Omental fat pad (tissue), 3 donors: ENCODE measurements at regions not wholly inside any gene's neighbourhood (a gene's known extent, or its start where the extent isn't known, plus 50 kb on each side); places are given as distances from the start of the nearest gene placed in this dataset.

Source experiments
- ATAC-seq: fragments of 150-250 bp; one replicate; pipeline ENCODE4 v1.9.1; 2016; ENCODE audit warnings: mild to moderate bottlenecking, moderate library complexity; ENCODE audit not compliant: low FRiP score
- DNase-seq: peaks from one replicate; pipeline ENCODE4 v3.0.0-alpha.2; 2019; ENCODE audit warnings: low spot score
- TF ChIP-seq, protein P1 (sequence below), 3 donors: fragments of 450-650 bp; IDR thresholded peaks; one replicate each; pipeline ENCODE4 v1.5.1; 2016 to 2017; ENCODE audit warnings: antibody characterized with exemption in 3 of 3, mild to moderate bottlenecking in 3 of 3, moderate library complexity in 2 of 3

DNA sequence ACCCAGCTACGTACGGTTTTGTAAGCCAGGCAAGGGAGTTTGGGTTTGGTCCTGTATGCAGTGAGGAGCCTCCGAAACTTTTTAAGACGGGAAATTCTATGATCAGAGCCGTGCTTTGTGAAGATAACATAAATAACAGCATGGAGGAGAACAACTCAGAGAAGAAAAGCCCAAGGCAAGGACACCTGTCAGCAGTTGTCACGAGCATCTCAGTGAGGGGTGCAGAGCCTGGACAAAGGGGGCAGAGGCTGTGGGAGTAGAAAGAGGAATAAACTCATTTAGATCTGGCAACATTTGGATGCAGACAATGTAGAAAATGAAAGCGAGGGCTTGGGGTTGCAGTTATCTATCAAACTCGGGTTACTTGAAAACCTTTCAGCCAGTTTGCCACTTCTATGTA is 64.5 kb downstream of the CAVIN2 start:
- TF ChIP-seq, protein P1, sequence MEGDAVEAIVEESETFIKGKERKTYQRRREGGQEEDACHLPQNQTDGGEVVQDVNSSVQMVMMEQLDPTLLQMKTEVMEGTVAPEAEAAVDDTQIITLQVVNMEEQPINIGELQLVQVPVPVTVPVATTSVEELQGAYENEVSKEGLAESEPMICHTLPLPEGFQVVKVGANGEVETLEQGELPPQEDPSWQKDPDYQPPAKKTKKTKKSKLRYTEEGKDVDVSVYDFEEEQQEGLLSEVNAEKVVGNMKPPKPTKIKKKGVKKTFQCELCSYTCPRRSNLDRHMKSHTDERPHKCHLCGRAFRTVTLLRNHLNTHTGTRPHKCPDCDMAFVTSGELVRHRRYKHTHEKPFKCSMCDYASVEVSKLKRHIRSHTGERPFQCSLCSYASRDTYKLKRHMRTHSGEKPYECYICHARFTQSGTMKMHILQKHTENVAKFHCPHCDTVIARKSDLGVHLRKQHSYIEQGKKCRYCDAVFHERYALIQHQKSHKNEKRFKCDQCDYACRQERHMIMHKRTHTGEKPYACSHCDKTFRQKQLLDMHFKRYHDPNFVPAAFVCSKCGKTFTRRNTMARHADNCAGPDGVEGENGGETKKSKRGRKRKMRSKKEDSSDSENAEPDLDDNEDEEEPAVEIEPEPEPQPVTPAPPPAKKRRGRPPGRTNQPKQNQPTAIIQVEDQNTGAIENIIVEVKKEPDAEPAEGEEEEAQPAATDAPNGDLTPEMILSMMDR (IDR thresholded peaks at IDR 0.05): no peak
- no peak for ATAC-seq

GRCh38 chr2:191783416-191783815 is 63.5 kb downstream of the CAVIN2 start:
- no peak for DNase-seq
- no peak for ATAC-seq
- TF ChIP-seq, protein P1 (IDR thresholded peaks at IDR 0.05): no peak

More for the DNA sequence above, 64.5 kb downstream of the CAVIN2 start:
- DNase-seq: no peak
